GM18502 (cell line): ENCODE measurements at regions not wholly inside any gene's neighbourhood (a gene's known extent, or its start where the extent isn't known, plus 50 kb on each side); places are given as distances from the start of the nearest gene placed in this dataset.

Experiments used
- ATAC-seq: cut with Tn5 transposase; IDR thresholded peaks from one replicate; pipeline ENCODE4 v1.9.1; 2021; ENCODE audit warnings: mild to moderate bottlenecking; ENCODE audit not compliant: unreplicated experiment, poor library complexity

DNA sequence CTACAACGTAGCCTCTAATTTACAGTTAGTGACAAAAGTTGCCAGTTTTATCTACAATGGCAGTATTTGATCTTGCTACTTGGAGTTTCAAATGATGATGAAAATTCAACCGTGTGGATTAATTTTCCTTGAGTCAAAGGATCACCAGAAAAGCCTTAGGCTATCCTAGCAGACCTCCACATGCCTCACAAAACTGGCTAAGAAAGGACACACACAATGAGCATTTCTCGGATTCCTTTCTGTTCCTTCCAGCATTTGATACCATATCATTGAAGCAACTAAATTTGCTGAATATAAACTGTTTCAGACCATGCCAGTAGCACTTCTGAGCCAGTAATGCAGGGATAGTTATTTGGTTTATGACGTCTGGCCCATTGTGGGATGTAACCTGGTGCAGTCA lies 587.4 kb upstream of the MDFIC2 start:
- no peak for ATAC-seq

DNA sequence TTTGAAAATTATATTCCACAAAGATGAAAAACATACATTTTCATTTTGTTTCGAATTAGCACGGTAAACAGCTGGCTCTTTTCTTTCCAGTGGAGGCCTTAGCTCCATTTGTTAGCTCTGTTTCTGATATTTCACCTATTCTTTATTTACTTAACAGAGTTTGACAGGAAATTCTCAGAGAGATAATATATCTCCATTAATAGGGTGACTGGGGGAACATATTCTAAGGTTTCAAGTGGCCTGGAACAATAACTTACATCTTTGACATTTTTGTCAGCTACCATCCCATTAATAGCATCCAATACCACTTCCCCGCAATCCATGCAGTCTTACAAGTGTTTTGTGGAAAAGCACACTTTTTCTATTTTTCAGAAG lies 577.6 kb upstream of the MDFIC2 start:
- ATAC-seq = no peak

DNA sequence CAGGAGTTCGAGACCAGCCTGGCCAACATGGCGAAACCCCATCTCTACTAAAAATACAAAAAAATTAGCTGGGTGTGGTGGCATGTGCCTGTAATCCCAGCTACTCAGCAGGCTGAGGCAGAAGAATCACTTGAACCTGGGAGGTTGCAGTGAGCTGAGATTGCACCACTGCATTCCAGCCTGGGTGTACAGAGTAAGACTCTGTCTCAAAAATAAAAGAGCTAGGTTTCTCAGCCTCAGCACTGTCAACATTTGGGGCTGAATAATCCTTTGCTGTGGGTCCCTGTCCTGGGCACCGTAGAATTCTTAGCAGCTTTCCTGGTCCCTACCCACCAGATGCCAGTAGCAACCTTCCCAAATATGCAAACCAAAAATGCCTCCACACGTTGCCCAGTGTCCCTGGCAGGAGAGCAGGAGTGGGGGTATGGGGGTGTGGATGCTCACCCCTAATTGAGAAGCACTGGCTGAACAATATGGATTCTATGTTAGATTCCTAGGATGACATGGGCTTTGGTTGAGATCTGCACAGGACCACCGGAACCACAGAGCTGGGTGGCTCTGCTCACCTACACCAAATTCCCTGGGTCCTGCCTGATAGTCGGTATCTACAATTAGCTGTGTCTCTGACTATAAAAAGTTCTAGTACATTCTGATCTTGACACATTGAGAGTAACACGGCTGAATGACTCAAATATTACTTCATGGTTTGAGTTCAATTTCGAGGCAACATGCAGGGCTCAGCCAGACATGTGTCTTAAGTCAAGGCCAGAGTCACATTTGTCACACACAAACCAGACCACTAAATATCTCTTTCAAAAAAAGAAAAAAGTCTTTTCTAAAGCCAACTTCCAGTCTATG lies 577.0 kb upstream of the MDFIC2 start:
- ATAC-seq = no peak

DNA sequence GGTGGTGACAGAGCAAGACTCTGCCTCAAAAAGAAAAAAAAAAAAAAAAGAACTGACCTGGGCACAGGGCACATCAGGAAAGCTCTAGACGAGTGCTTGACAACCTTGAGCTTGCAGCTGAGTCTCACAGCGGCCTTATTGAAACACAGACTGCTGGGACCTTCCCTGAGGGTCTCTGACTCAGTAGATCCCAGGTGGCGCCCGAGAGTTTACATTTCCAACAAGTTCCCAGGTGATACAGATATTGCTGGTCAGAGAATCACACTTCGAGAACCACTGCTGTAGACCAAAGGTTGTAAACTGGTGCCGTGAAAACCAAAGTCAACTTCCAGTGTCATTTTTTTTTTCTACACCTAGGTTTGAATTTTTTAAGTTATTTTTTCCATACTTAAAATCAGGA lies 573.2 kb upstream of the MDFIC2 start:
- no peak for ATAC-seq

DNA sequence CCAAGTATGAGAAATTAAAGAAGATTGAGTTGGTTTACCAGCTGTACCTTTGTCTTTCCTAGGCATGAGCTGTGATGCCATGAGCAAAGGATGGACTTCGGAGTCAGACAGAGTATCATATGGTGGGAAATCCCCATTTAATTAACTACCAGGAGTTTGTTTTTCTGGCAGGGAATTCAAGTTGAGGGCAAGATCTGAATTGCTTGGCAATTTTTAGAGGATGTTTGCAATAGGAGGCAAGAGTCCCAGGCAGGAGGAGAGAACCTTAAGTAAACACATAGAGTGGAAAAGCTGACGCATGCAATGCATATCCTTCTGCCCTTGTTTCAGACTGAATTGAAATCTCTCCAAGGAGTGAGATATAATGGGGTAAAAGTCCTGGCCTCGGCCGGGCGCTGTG lies 569.7 kb upstream of the MDFIC2 start:
- ATAC-seq = no peak

DNA sequence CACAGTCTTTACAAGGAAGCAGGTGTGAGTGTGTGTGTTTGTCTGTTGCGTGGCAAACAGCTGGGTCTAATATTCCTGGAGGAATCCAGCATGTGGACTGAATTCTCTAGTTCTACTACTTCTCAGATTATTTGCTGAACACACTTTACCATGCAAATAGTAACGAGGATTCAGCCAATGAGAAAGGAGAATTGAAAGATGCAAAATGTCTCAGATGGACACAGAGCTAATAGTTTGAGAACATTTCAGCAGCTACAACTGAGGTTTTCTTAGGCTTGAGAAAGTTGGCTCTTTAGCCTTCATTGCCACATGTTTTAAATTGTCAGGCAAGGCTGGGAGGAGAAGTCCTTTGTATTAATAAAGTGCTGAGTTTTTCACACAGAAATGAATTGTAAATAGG lies 568.0 kb upstream of the MDFIC2 start:
- no peak for ATAC-seq

DNA sequence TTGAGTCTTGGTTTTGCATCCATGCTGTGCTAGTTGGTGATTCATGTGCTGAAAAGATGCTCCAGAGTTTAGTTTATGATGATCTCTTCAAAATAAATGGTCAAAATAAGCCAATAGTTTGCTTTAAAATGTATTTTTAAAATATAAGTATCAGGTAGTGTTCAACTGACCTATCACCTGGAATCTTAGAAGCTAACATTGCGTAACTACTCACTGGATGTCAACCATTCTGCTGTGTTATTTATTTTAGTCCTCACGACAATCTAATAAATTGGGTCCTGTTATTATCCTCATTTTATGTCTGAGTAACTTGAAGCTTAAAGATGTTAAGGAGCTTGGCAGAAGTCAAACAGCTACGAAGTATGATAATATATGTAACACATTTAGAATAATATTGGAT lies 563.7 kb upstream of the MDFIC2 start:
- no peak for ATAC-seq

DNA sequence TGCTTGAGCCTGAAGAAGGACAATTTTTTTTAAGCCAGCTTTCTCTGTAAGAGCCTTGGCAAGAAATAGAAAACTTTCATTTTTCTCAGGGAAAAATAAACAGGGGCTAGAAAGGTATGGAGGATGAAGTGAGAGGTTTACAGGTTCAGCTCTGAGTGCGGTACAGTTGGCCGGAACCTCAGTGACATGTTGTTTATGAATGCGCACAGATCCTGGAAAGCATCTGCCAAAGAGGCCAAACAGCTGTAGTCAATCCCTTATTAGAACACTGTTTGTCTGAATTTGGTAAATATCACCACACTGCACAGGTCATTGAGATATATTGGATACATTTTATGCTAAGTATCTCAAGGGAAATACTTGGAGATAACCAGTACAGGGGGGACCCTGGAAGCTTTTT lies 561.8 kb upstream of the MDFIC2 start:
- ATAC-seq = no peak

DNA sequence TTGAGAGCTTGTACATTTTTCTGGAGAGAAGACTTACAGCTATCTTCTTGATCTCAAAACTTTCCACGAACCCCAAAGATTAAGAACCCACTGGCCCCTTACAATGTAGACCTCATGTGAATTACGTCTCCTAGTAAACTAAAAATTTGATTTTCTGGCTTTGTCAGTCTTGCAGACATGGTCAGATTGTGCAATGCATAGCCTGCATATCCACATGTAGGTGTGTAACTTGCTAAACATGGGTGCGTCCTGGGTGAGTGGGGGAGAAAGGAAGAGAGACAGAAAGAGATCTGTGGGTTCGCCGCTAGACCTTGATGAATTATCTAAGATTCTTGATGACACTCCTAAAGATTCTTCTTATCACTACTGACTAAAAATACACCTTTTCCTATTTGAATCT lies 561.2 kb upstream of the MDFIC2 start:
- no peak for ATAC-seq

DNA sequence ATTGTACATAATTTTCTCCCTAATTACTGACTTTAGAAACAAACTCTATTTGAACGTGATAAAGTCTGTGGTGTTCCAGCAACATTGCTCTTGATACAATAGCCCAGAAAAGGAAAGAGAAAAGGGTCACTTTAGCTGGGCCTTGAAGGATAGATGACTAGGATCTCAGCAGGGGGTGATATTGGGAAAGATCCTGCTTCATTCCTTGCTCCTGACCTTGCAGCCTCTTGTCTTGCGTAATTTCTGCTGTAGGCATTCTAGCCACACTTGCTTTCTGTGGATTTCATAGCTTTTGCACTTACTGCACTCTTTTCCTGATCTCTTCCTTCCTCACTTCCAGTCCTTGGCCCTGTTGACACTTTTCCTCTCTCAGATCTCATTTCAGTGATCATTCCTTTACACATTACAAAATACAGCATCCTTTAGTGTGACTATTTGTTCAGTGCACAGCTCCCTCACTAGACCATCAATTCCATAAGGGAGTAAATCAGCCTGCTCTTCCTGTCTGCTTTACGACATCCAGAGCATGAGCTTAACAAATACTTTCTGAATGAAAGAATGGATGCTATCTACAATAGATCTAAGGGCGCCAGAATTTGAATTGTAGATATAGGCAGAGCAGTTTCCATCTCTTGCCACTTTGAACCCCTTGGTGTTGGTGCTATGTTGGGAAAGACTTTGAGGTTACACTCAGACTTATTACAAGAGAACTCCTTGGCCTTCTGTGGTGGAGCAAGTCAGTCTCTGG lies 559.6 kb upstream of the MDFIC2 start:
- ATAC-seq = no peak

DNA sequence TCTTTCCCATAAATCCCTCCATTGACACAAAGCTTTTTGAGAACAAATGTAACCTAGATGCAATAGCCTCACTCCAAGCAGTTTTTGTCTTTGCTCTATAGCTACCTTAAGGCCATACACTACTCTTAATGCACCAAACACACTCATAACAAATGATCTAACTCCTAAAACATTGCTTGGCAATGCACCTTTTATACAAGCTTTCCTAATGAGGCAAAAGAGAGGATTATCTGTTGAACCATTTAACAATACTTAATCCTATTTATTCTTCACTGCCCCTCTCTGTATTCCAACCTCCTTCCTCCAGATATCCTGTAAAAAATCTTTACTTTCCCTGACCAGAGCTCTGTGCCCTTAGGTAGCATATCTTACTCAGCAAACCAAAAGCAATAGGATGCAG lies 558.1 kb upstream of the MDFIC2 start:
- ATAC-seq = no peak

DNA sequence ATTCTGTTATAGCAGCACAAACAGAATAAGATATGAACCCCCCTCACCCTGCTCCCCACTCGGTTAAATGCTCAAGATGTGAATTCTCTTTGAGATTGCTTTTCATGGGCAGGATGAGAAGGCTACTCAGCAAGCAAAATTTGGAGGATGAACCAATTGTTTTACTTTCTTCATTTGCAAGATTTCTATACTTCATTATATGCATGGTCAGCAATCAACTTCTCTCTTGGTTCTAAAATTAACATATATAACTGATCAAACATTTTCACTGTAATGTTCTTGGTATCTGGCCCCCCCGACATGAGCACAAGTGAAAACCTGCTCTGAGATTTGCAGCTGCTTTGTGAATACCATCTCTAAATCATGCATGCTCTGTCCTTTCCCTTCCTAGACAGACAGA lies 556.1 kb upstream of the MDFIC2 start:
- no peak for ATAC-seq

DNA sequence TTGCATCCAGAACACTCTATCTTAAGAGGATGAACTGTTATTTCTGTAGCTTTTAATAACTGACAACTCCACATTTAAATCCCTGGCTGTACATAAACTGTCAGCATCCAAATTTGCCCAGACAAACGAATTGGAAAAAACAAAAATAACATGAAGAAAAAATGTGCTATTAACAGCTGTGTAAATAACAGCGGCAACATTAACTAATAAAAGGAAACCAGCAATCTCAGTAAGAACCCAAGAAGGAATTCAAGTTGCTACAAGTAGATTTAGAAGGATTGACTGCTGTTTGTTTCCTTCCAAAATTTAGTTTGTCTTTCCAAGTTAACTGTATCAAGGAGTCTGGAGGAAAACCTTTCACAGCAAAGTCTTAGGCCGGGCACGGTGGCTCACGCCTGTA lies 550.6 kb upstream of the MDFIC2 start:
- ATAC-seq = no peak

DNA sequence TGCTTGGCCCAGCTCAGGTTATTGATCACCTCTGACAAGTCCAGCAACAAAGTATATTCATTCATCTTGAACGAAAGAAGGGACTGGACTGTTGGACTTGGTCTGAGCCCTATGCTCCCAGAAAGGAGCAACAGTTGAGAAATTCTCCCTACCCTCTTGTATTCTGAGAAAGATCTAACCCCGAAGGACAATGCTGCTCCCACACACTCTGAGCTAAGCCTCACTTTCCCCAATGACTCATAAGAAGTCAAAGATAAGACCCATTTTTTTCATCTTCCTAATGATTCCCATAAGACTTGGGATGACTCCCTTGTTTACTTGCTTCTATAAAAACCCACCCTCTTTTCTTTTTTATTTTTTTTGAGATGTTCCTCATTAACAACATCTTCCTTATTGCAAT lies 549.4 kb upstream of the MDFIC2 start:
- ATAC-seq = no peak

DNA sequence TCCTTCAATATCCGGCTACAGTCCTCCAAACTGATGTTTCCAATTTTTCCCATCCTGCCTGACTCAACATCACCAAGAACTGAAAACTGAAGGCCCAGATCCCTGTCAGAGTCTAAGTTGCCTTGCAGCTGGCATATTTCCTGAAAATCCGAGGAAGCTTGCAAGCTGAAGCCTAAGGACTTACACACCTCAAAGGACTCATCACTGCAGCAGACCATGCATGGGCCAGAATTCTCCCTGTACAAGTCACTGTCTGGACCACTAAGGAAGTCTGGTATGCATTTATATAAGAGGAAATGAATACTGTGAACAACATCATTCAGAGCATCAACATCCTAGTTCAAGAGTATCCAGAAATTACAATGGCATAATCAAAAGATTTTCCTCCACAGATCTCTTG lies 548.8 kb upstream of the MDFIC2 start:
- ATAC-seq = no peak

DNA sequence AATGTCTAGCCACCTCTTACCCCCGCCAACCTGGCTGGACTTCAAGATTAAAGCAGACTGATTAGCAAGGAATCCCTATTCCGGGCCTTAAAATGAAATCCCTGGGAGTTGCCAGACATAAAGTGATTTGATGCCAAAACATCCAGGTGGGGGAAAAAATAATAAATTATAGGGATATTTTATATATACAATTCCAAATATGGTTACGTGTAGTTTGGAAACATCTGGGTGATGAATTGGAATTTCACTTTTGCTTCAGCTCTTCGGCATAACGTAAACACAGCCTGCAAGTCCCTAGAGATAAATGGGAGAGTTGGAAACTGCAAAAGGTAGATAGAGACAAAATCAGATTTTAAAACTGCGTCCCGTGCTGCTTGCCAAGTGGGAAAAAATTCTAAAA lies 545.5 kb upstream of the MDFIC2 start:
- ATAC-seq = no peak

DNA sequence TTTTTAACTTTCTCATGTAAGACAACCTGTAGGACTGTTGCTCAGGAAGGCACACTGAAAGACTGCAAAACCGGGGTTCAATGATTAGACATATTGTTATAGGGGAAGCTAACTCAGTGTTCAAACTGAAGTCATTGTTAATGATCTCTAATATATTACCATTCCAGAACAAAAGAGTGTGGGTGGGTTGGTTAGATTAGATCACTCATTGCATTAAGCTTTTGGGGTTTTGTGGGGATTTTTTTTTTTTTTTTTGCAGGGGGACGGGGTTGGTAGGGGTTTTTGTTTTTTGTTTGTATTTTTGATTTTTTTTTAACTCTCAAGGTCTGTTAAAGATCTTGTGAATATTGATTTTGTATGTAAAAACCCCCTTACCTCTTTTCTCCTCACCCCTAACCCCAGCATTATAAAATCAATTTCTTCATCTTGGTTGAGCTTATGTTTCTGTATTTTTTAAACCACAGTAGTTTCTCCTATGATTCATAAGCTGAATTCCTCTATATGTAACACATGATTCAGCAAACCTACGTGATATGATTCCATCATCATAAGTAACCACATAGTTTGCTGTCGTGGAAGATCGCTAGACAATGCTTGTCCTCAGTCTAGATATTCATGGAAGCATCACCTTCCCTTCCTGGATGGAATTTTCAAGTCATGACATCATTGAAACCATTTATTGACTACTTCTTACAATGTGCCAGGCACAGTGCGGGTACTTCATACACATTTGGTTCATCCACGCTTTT lies 544.1 kb upstream of the MDFIC2 start:
- peak; percentile 60 for ATAC-seq

DNA sequence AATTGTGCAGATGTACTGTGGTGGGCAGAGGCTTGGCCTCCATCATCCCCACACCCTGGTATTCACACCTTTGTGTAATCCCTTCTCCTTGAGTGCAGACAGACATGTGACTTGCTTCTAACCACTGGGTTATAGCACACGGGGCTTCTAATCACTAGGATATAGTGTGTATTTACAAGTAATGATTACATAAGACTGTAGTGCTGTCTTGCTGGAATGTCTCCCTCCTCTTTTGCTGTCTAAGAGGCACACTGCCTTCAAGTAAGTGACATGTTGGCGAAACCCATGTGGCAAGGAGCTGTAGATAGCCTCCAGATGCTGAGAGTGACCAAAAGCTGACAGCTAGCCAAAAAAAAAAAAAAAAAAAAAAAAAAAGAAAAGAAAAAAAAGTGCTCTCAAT lies 542.7 kb upstream of the MDFIC2 start:
- ATAC-seq = no peak

DNA sequence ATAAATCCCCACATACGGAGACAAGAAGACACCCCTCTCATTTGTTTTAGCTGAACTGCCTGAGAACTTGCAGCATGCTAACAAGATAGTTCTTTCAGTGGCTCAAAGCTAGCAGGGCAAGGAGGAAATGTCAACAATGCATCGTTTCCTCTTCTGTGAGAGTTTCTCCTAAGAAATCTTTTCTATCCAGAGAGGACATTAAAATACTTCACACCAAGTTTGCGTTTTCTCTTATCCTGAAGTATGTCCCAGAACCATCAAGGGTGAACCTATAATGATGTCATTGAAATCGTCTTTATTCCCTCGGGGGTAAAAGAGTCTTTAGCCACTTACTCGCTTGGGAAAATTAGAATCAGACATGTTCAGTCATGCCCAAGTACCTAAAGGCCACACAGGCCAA lies 541.7 kb upstream of the MDFIC2 start:
- no peak for ATAC-seq

DNA sequence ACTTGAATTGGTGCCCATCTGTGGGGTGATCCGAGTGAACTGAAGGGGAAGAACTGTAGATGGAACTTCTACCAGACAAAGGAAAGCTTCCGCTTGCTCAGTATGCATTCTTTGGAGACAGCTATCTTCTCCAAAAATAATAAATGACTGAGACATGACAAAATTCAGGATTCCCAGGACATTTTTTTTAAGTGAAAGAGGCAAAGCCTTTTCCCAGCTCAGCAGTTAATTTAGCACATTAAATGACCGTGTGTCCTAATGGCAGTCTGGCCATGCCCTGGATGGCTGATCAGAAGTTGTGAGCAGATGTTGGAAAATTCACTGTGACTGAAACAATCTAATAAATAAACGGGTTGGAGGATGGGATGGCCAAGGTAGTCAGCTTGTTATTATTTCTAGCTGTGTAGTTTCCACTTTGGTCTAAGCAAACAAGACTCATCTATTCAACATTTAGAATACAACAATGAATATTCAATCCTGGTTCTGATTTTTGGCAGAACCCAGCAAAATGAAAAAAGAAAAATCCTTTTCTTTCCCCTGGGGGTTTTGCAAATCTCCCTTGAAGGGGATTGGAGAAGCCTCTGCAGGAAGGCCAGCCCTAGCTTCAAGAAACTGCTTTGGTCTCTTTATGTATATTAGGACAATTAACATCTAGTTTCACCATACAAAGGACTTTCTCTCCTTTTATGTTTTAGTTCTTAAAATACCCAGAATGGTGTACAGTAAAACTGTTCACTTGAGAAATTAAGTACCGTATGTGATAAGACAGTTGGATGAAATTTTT lies 540.9 kb upstream of the MDFIC2 start:
- ATAC-seq = no peak
